ENCODE measurements at regions not wholly inside any gene's neighbourhood (a gene's known extent, or its start where the extent isn't known, plus 50 kb on each side); places are given as distances from the start of the nearest gene placed in this dataset.

DNA sequence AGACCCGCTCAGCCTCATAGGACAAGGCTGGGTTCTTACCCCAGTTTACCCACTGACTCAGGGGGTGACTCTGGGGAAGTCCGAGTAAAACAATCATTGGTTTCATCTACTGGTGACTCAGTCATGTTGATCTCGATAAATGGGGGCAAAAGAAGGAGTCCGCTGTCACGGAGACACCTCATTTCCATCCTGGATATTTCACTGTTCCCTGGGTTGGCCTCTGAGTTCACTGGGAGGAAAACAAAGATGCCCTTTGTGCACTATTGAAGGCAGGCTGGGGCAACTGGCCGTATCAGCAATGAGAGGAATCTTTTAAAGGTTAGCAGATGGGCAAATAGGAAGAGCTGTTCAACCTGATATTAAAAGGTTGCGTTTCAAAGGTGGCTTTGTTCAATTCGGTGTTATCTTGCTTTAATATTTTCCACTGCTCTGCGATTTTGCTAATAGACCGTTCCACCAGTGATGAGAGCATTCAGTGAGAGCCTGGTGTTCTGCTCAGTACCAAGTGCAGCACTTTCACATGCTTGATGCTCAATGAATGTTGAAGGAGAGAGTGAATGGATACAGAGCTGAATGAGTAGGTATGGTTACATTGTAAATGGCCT lies 110.2 kb upstream of the EGFLAM start:
- no peaks in the 10 kb centered on the region for H3K79me2 ChIP-seq (ENCODE audit: insufficient read depth, low read depth, low read length)
- no peak overlapping the region for H3K4me2 ChIP-seq (ENCODE audit: low read length)
- no peaks in the 10 kb centered on the region for H3K9me3 ChIP-seq (ENCODE audit: low read length)
- H2AFZ ChIP-seq (ENCODE audit: low read length), result no peak overlapping the region
- H4K20me1 ChIP-seq (ENCODE audit: insufficient read depth, low read length), result no peaks in the 10 kb centered on the region
- H3K36me3 ChIP-seq (ENCODE audit: insufficient read depth, low read length), result no peaks in the 10 kb centered on the region
- no peak overlapping the region for H3K4me3 ChIP-seq (ENCODE audit: low read depth, low read length, poor library complexity, severe bottlenecking)
- no peak for DNase-seq (ENCODE audit: low spot score)
- no peaks in the 10 kb centered on the region for H3K9me2 ChIP-seq (ENCODE audit: insufficient read depth, low read length)
- H3K27ac ChIP-seq (ENCODE audit: low read depth, low read length, poor library complexity, severe bottlenecking), result no peak overlapping the region
- H3K4me1 ChIP-seq (ENCODE audit: insufficient read depth, low read length, poor library complexity, severe bottlenecking), result no peaks in the 10 kb centered on the region
- no peak for TF ChIP-seq EZH2phosphoT487 (IDR thresholded peaks at IDR 0.05; ENCODE audit: borderline replicate concordance, low read depth, low read length)
- TF ChIP-seq, protein P1, sequence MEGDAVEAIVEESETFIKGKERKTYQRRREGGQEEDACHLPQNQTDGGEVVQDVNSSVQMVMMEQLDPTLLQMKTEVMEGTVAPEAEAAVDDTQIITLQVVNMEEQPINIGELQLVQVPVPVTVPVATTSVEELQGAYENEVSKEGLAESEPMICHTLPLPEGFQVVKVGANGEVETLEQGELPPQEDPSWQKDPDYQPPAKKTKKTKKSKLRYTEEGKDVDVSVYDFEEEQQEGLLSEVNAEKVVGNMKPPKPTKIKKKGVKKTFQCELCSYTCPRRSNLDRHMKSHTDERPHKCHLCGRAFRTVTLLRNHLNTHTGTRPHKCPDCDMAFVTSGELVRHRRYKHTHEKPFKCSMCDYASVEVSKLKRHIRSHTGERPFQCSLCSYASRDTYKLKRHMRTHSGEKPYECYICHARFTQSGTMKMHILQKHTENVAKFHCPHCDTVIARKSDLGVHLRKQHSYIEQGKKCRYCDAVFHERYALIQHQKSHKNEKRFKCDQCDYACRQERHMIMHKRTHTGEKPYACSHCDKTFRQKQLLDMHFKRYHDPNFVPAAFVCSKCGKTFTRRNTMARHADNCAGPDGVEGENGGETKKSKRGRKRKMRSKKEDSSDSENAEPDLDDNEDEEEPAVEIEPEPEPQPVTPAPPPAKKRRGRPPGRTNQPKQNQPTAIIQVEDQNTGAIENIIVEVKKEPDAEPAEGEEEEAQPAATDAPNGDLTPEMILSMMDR (conservative IDR thresholded peaks at IDR 0.05; ENCODE audit: low read length), result no peak
- intact Hi-C loops (cut with micrococcal nuclease; ENCODE audit: unreplicated experiment), result no loop called here
- ChIA-PET CTCF (ENCODE audit: unreplicated experiment) (no interaction called here), POLR2A (no interaction called here)
- no TSS peak for BruUV-seq (replicated peaks)

DNA sequence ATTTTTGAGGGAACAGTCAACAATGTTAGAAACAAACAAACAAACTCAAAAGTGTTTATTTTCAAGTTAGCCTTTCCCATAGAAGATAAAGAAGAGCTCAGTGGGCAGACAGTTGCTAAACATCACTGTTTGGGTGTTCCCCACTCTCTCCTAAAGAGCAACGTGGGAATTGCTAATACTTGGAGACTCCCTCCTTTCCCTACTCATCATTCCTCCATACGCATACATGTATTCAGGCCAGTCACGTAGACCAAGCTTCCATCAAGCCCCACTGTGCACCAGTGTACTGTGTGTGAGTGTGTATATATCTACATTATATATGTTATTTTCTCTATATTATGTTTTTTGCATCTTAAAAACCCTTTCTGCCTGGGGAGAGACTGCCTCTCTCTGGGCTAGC lies 115.0 kb upstream of the EGFLAM start:
- Histone ChIP-seq H2AFZ (ENCODE audit: low read length) (no peak overlapping the region), H3K4me2 (ENCODE audit: low read length) (no peak overlapping the region), H3K79me2 (ENCODE audit: insufficient read depth, low read depth, low read length) (no peaks in the 10 kb centered on the region), H3K9me3 (ENCODE audit: low read length) (no peaks in the 10 kb centered on the region), H3K9me2 (ENCODE audit: insufficient read depth, low read length) (no peaks in the 10 kb centered on the region), H3K27ac (ENCODE audit: low read depth, low read length, poor library complexity, severe bottlenecking) (no peak overlapping the region), H3K4me3 (ENCODE audit: low read depth, low read length, poor library complexity, severe bottlenecking) (no peak overlapping the region), H4K20me1 (ENCODE audit: insufficient read depth, low read length) (no peaks in the 10 kb centered on the region), H3K36me3 (ENCODE audit: insufficient read depth, low read length) (no peaks in the 10 kb centered on the region), H3K4me1 (ENCODE audit: insufficient read depth, low read length, poor library complexity, severe bottlenecking) (no peaks in the 10 kb centered on the region)
- no TSS peak for BruUV-seq (replicated peaks)
- TF ChIP-seq, protein P1 (conservative IDR thresholded peaks at IDR 0.05; ENCODE audit: low read length), result no peak
- no peak for TF ChIP-seq EZH2phosphoT487 (IDR thresholded peaks at IDR 0.05; ENCODE audit: borderline replicate concordance, low read depth, low read length)
- no peak for DNase-seq (ENCODE audit: low spot score)
- intact Hi-C loops (cut with micrococcal nuclease; ENCODE audit: unreplicated experiment), result no loop called here
- CTCF ChIA-PET (ENCODE audit: unreplicated experiment), result no interaction called here
- POLR2A ChIA-PET, result no interaction called here

DNA sequence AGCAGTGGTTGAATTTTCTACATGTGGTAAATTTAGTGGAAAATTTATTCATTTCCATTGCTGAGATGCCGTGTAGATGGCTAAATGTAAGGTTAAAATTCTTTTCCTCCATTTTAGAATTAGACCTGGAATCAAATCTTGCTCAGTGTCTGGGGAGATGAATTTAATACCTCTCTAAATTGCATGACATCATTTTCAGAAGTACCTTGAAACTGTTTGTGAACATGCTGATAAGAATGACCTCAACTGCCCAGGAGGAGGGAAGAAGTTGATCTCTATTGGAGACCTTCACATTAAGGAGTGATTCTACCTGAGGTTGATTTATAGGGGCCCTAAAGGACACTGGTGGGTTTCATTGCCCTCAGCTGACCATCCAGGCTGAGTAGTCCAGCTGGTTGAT lies 116.7 kb upstream of the EGFLAM start:
- DNase-seq (ENCODE audit: low spot score), result no peak
- no peaks in the 10 kb centered on the region for H3K4me1 ChIP-seq (ENCODE audit: insufficient read depth, low read length, poor library complexity, severe bottlenecking)
- no peak overlapping the region for H3K4me3 ChIP-seq (ENCODE audit: low read depth, low read length, poor library complexity, severe bottlenecking)
- no peaks in the 10 kb centered on the region for H3K36me3 ChIP-seq (ENCODE audit: insufficient read depth, low read length)
- CTCF ChIA-PET (ENCODE audit: unreplicated experiment), result no interaction called here
- H4K20me1 ChIP-seq (ENCODE audit: insufficient read depth, low read length), result no peaks in the 10 kb centered on the region
- H2AFZ ChIP-seq (ENCODE audit: low read length), result no peak overlapping the region
- H3K4me2 ChIP-seq (ENCODE audit: low read length), result no peak overlapping the region
- H3K9me3 ChIP-seq (ENCODE audit: low read length), result no peaks in the 10 kb centered on the region
- intact Hi-C loops (cut with micrococcal nuclease; ENCODE audit: unreplicated experiment), result no loop called here
- no TSS peak for BruUV-seq (replicated peaks)
- no peaks in the 10 kb centered on the region for H3K79me2 ChIP-seq (ENCODE audit: insufficient read depth, low read depth, low read length)
- no peaks in the 10 kb centered on the region for H3K9me2 ChIP-seq (ENCODE audit: insufficient read depth, low read length)
- POLR2A ChIA-PET, result no interaction called here
- no peak for TF ChIP-seq EZH2phosphoT487 (IDR thresholded peaks at IDR 0.05; ENCODE audit: borderline replicate concordance, low read depth, low read length)
- TF ChIP-seq, protein P1 (conservative IDR thresholded peaks at IDR 0.05; ENCODE audit: low read length), result no peak
- H3K27ac ChIP-seq (ENCODE audit: low read depth, low read length, poor library complexity, severe bottlenecking), result no peak overlapping the region

Measured in OCI-LY7 (cell line).